ENCODE measurements at regions not wholly inside any gene's neighbourhood (a gene's known extent, or its start where the extent isn't known, plus 50 kb on each side); places are given as distances from the start of the nearest gene placed in this dataset.
A peak's percentile ranks its signal among the peaks of the same experiment; 100 is the strongest.

DNA sequence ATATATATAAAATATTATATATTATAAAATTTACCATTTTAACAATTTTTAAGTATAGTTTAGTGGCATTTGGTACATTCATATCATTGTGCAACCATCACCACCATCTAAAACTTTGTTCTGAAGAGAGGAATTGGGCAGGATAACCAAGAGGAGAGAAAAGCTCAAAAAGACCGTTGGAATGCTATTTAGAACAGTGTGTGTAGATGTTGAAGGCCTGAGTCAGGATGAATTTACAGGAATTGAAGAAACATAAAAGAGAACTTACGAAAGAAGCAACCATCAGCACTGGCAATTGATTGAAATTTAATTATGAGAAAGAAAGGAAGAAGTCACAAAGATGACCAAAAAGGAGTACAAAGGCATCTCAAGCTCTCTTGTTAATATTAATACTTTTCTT is 196.9 kb upstream of the PWP1 start:
- peak; percentile 35 for DNase-seq (ENCODE audit: low read depth)
- TF ChIP-seq, protein P1, sequence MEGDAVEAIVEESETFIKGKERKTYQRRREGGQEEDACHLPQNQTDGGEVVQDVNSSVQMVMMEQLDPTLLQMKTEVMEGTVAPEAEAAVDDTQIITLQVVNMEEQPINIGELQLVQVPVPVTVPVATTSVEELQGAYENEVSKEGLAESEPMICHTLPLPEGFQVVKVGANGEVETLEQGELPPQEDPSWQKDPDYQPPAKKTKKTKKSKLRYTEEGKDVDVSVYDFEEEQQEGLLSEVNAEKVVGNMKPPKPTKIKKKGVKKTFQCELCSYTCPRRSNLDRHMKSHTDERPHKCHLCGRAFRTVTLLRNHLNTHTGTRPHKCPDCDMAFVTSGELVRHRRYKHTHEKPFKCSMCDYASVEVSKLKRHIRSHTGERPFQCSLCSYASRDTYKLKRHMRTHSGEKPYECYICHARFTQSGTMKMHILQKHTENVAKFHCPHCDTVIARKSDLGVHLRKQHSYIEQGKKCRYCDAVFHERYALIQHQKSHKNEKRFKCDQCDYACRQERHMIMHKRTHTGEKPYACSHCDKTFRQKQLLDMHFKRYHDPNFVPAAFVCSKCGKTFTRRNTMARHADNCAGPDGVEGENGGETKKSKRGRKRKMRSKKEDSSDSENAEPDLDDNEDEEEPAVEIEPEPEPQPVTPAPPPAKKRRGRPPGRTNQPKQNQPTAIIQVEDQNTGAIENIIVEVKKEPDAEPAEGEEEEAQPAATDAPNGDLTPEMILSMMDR (IDR thresholded peaks at IDR 0.05; ENCODE audit: control insufficient read depth, insufficient read depth, low read depth, low read length, missing control alignments), result no peak
- no peak overlapping the region for H3K4me3 ChIP-seq (ENCODE audit: control insufficient read depth, low read depth, low read length)

DNA sequence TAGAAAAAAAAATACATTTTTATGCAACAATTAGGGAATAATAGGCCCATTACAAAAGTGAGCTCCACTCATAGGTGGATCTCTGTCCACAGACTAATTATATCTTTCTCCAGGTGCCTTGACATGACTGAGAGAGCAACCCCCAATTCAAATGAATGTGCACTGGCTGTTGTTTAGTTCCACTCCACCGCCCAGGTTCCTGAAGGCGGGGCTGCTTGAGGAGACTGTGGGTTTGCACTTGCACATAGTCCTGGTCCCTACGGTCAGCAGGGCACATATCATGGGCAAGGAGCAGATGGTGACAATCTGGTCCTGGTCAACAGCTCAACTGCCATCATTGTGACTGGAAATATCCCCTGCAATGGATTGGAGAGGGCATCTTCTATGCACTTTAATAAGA is 195.6 kb upstream of the PWP1 start:
- TF ChIP-seq, protein P1 (IDR thresholded peaks at IDR 0.05; ENCODE audit: control insufficient read depth, insufficient read depth, low read depth, low read length, missing control alignments), result no peak
- H3K4me3 ChIP-seq (ENCODE audit: control insufficient read depth, low read depth, low read length), result no peak overlapping the region
- DNase-seq (ENCODE audit: low read depth), result no peak

DNA sequence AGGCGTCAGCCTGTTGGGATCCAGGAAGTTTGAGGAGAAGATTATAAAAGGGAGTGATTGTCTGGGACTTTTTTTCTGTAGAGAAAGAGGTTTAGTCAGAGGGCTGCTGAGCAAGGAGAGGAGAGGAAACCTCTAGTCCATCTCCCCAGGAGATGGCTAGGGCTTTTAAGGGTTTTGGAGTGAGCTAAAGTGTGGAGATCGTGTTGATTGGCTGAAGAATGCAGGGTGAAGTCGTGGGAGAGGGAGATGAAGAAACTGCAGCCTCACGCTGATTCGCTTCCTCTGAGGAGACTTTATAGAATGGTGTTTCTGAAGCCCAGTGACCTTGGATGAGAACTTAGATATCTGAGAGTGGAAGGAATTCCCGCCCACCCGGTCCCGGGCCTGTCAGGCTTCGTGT is 193.7 kb upstream of the PWP1 start:
- TF ChIP-seq, protein P1 (IDR thresholded peaks at IDR 0.05; ENCODE audit: control insufficient read depth, insufficient read depth, low read depth, low read length, missing control alignments), result no peak
- no peak overlapping the region for H3K4me3 ChIP-seq (ENCODE audit: control insufficient read depth, low read depth, low read length)
- no peak for DNase-seq (ENCODE audit: low read depth)

DNA sequence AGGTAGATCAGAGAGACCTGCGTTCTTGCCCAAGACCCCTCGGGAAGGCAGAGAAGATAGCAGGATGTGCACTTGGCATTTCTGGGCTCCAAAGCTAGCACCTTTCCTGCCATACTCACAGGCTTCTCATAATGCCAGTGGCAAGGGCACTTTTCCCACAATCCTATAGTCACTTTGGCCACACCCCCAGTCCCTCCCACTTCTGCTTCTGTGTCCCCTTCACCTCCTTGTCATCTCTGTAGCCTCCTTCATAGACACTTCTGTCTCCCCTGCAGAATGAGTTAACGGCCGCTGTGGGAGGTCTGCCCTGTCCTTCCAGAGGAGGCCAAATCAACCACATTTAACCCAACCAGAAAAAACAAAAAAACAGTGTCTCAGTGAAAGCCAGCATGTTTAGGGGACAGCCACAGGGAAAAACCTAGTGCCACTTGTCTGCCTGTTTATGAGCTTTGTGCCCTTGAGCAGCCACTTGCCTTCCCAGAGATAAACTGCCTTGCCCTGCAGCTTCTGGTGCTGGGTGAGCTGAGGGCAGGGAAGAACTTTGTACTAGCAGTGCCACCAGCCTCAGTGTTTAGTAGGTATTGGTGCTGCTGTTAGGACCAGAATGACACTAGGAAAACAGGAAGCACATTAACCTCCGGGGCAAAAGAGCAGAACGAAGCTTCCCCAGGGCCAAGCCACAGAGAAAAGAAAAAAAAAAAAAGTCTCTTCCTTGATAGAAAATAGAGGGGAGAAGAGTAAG is 193.0 kb upstream of the PWP1 start:
- TF ChIP-seq, protein P1 (IDR thresholded peaks at IDR 0.05; ENCODE audit: control insufficient read depth, insufficient read depth, low read depth, low read length, missing control alignments), result no peak
- DNase-seq (ENCODE audit: low read depth), result no peak
- H3K4me3 ChIP-seq (ENCODE audit: control insufficient read depth, low read depth, low read length), result no peak overlapping the region

DNA sequence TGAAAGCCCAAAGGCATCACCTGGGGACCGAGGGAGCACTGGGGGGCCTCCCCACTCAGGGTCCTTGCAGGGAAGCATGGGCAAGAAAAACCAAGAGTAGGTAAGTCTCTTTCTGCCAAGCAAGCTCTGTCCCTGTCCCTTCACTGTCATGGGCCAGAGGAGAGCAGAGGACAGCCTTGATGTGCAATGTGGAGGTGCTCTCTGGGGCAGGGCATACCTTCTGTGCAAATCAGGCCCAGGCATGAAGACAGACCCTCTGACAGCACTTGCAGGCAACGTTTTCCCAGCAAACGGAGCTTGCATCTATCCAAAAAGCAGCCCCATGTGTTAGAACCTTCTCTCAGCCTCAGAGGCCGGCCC is 192.5 kb upstream of the PWP1 start:
- DNase-seq (ENCODE audit: low read depth), result no peak
- TF ChIP-seq, protein P1 (IDR thresholded peaks at IDR 0.05; ENCODE audit: control insufficient read depth, insufficient read depth, low read depth, low read length, missing control alignments), result no peak
- no peak overlapping the region for H3K4me3 ChIP-seq (ENCODE audit: control insufficient read depth, low read depth, low read length)

DNA sequence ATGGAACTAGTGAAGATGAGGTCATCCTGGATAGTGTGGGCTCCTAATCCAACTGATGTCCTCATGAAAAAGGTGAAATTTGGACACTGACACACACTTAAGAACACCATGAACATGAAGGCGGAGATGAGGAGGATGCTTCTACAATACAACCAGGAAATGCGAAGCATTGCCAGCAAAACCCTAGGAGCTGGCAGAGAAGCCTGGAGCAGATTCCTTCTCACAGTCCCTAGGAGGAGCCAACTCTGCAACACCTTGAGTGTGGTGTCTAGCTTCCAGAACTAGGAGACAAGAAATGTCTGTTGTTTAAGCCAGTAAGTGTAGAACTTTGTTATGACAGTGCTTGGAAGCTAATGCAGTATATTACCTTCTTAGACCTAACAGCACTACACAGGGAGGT is 191.9 kb upstream of the PWP1 start:
- DNase-seq (ENCODE audit: low read depth), result no peak
- TF ChIP-seq, protein P1 (IDR thresholded peaks at IDR 0.05; ENCODE audit: control insufficient read depth, insufficient read depth, low read depth, low read length, missing control alignments), result no peak
- H3K4me3 ChIP-seq (ENCODE audit: control insufficient read depth, low read depth, low read length), result no peak overlapping the region

All from AG09309 (cell line).